Ovary (tissue), 7 donors: ENCODE measurements at regions not wholly inside any gene's neighbourhood (a gene's known extent, or its start where the extent isn't known, plus 50 kb on each side); places are given as distances from the start of the nearest gene placed in this dataset.

Source experiments
- DNase-seq, 5 donors: peaks; one replicate each; pipeline ENCODE4 v3.0.0-alpha.2; 2019 to 2020
- H3K27ac ChIP-seq, 2 donors: fragments of 200-600 bp; one replicate each; pipeline versions ENCODE4 v1.5.1 to v1.8.0; 2019 to 2022
- H3K27me3 ChIP-seq: fragments of 200-600 bp; one replicate; pipeline ENCODE4 v1.8.0; 2022
- H3K36me3 ChIP-seq: fragments of 200-600 bp; sonication (generic); one replicate; pipeline ENCODE4 v1.5.1; 2019
- H3K4me1 ChIP-seq: one replicate; pipeline ENCODE4 v1.8.1; 2013; ENCODE audit warnings: mild to moderate bottlenecking, moderate library complexity; ENCODE audit not compliant: insufficient read depth
- H3K4me3 ChIP-seq: fragments of 200-600 bp; sonication (generic); one replicate; pipeline ENCODE4 v1.5.1; 2017
- H3K9me3 ChIP-seq, 2 donors: fragments of 200-600 bp in 1 of 2; sonication (generic) in 1 of 2; one replicate each; pipeline versions ENCODE4 v1.5.1 to v1.8.1; 2013 to 2019; ENCODE audit warnings: mild to moderate bottlenecking in 1 of 2, moderate library complexity in 1 of 2
- EP300 ChIP-seq: sonication (generic); formaldehyde crosslinking; IDR thresholded peaks from one replicate; pipeline ENCODE4 v1.6.1; 2017; ENCODE audit warnings: antibody characterized with exemption
- POLR2A ChIP-seq: fragments of 450-650 bp; IDR thresholded peaks from one replicate; pipeline ENCODE4 v1.6.1; 2017; ENCODE audit warnings: antibody characterized with exemption, mild to moderate bottlenecking, moderate library complexity
- WGBS, 3 donors: extraction: QIAGEN DNeasy Blood & Tissue Kit in 1 of 3; methylation state at CpG; one replicate each; pipeline versions ENCODE4 v1.1.5 to v1.1.7; 2013 to 2017; 5-methylcytosine and 5-hydroxymethylcytosine counted together
- intact Hi-C, 4 donors: fragments of 100-400 bp; cut with DNase I; formaldehyde crosslinking; loops; one replicate each; pipeline versions ENCODE4 v1.11.0 to v1.15.1; 2022 to 2023
- TF ChIP-seq, protein P1 (sequence below), 3 donors: fragments of 450-650 bp in 2 of 3; fragments of 200-600 bp in 1 of 3; IDR thresholded peaks; one replicate each; pipeline versions ENCODE4 v1.5.1 to v1.8.0; 2016 to 2022; ENCODE audit warnings: antibody characterized with exemption in 3 of 3, mild to moderate bottlenecking in 1 of 3
- donor health status: DM: no; HTN: no; CAD: no; lungs with moderate emphysema.
- donor health status: DM: no; HTN: no; CAD: no.
- donor health status: Bipolar disorder and iron deficiency.
- donor health status: DM: no; HTN: no; CAD: no.
- donor health status: DM: yes; HTN: yes; CAD: no.

DNA sequence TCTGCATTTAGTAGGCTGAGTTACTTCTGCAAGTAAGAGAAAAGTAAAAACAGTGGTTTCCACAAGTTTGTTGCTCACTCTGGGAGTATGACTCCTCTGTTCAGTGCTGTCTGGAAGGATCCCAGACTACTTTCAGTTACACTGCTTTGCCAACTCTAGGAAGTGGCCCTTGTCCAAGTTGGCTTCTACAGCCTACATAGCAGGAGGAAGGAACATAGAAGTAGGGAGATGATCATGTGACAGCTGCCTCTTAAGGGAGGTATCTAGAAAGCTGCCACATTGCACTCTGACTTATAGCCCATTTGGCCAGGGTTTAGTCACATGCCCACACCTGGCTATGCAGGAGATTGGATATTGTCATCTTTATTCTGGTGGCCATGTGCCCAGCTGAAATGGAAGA lies 298.1 kb downstream of the NSUN3 start:
- no peak overlapping the region for H3K27ac ChIP-seq
- no peaks in the 10 kb centered on the region for H3K27me3 ChIP-seq
- H3K4me3 ChIP-seq, result no peak overlapping the region
- peak in 4 of 5 donors; percentile 18 to 50 (median 24) for DNase-seq
- no peaks in the 10 kb centered on the region for H3K9me3 ChIP-seq
- intact Hi-C loops, result no loop called here
- TF ChIP-seq EP300 (no peak), POLR2A (no peak)
- TF ChIP-seq, protein P1, sequence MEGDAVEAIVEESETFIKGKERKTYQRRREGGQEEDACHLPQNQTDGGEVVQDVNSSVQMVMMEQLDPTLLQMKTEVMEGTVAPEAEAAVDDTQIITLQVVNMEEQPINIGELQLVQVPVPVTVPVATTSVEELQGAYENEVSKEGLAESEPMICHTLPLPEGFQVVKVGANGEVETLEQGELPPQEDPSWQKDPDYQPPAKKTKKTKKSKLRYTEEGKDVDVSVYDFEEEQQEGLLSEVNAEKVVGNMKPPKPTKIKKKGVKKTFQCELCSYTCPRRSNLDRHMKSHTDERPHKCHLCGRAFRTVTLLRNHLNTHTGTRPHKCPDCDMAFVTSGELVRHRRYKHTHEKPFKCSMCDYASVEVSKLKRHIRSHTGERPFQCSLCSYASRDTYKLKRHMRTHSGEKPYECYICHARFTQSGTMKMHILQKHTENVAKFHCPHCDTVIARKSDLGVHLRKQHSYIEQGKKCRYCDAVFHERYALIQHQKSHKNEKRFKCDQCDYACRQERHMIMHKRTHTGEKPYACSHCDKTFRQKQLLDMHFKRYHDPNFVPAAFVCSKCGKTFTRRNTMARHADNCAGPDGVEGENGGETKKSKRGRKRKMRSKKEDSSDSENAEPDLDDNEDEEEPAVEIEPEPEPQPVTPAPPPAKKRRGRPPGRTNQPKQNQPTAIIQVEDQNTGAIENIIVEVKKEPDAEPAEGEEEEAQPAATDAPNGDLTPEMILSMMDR (IDR thresholded peaks at IDR 0.05), result no peak
- no peaks in the 10 kb centered on the region for H3K36me3 ChIP-seq
- no peaks in the 10 kb centered on the region for H3K4me1 ChIP-seq

- Histone ChIP-seq H3K36me3 (no peaks in the 10 kb centered on the region), H3K4me1 (no peaks in the 10 kb centered on the region), H3K27ac (no peak overlapping the region), H3K9me3 (no peaks in the 10 kb centered on the region), H3K27me3 (no peaks in the 10 kb centered on the region), H3K4me3 (no peak overlapping the region)
- 60 to 73% (median 73%) methylated on average over 4 of the region's 4 CpGs for WGBS, 3 donors
- intact Hi-C loops, result no loop called here
- no peak for DNase-seq
- TF ChIP-seq, protein P1 (IDR thresholded peaks at IDR 0.05), result no peak
- no peak for TF ChIP-seq EP300
- no peak for TF ChIP-seq POLR2A
Observed at GRCh38 chr3:94362393-94362792, 299.5 kb downstream of the NSUN3 start.

DNA sequence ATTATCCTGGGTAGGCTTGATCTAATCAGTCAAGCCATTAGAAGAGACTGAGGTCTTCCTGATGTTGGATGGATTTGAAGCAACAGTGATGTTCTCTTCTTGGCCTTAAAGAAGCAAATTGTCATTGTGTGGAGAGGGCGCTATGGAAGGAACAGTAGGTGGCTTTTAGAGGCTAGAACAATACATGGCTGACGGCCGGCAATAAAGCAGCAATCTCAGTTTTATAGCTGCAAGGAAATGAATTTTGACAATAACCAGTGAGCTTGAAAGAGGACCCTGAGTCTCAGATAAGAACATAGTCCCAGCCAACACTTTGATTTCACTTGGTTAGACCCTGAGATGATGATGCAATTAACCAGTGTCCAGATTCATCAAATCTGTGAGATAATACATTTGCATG lies 302.1 kb downstream of the NSUN3 start:
- Histone ChIP-seq H3K27me3 (no peaks in the 10 kb centered on the region), H3K27ac (no peak overlapping the region), H3K4me3 (no peak overlapping the region), H3K36me3 (no peaks in the 10 kb centered on the region), H3K9me3 (no peaks in the 10 kb centered on the region), H3K4me1 (no peaks in the 10 kb centered on the region)
- TF ChIP-seq POLR2A (no peak), EP300 (no peak)
- TF ChIP-seq, protein P1 (IDR thresholded peaks at IDR 0.05), result no peak
- DNase-seq, result no peak
- intact Hi-C loops, result no loop called here
- WGBS, 3 donors, result 66 to 89% (median 87%) methylated on average over 3 of the region's 3 CpGs

DNA sequence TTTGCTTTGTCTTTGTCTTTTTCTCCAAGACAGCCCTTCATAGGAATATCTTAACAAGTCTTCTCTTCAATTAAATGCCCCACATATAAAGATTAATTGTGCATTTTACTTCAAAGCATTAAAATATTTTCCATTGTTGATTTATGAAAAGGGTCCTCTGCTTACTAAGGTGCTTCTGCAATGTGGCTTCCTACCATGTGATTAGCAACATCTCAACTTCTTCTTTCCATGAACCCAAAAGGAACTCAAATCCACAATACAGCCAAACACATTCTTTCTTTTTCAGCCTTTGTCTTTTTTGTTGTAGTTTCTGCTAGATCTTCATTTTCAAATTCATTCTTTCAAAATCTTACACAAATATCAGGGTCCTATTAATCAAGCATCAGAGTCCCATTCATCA lies 309.2 kb downstream of the NSUN3 start:
- no peak for DNase-seq
- no peaks in the 10 kb centered on the region for H3K27me3 ChIP-seq
- no peak overlapping the region for H3K4me3 ChIP-seq
- no peaks in the 10 kb centered on the region for H3K9me3 ChIP-seq
- H3K27ac ChIP-seq, result no peak overlapping the region
- no peaks in the 10 kb centered on the region for H3K36me3 ChIP-seq
- intact Hi-C loops, result no loop called here
- TF ChIP-seq POLR2A (no peak), EP300 (no peak)
- TF ChIP-seq, protein P1 (IDR thresholded peaks at IDR 0.05), result no peak
- H3K4me1 ChIP-seq, result no peaks in the 10 kb centered on the region

GRCh38 chr3:94373456-94373855 lies 310.6 kb downstream of the NSUN3 start:
- DNase-seq, result no peak
- Histone ChIP-seq H3K36me3 (no peaks in the 10 kb centered on the region), H3K27me3 (no peaks in the 10 kb centered on the region), H3K9me3 (no peaks in the 10 kb centered on the region), H3K4me1 (no peaks in the 10 kb centered on the region), H3K4me3 (no peak overlapping the region), H3K27ac (no peak overlapping the region)
- intact Hi-C loops, result no loop called here
- TF ChIP-seq POLR2A, result no peak
- TF ChIP-seq EP300, result no peak
- TF ChIP-seq, protein P1 (IDR thresholded peaks at IDR 0.05), result no peak
